Raji (cell line): ENCODE measurements at regions not wholly inside any gene's neighbourhood (a gene's known extent, or its start where the extent isn't known, plus 50 kb on each side); places are given as distances from the start of the nearest gene placed in this dataset.

Experiments used
- POLR2A ChIP-seq: IDR thresholded peaks from 2 replicates; pipeline ENCODE4 v1.6.1; 2011; ENCODE audit warnings: low read depth, low read length, control low read depth; ENCODE audit not compliant: insufficient read depth

DNA sequence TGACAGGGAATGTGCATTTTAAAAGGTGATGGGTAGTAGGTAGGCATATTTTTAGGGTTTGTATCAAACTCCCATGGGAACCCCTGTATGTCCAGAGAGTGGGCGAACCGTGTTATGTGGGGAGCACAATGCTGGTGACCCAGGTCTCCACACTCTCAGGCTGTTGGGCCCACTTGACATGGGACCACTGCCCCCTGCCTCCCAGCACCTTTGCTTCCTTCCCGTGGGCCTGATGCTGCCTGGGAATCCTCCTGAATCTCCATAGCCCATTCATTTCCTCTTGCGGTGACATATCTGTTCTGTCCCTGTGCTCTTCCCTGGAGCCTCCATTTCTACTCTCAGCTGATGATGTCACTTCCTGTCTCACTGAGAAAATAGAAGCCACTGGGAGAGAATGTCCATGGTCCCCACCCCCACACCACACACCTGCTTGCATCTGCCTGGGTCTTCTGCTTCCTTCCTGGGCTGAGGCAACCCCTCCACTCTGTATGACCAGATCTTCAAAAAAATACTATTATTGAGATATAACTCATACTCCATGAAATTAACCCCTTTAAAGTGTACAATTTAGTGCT, 55.8 kb upstream of the THY1 start:
- TF ChIP-seq POLR2A: no peak

DNA sequence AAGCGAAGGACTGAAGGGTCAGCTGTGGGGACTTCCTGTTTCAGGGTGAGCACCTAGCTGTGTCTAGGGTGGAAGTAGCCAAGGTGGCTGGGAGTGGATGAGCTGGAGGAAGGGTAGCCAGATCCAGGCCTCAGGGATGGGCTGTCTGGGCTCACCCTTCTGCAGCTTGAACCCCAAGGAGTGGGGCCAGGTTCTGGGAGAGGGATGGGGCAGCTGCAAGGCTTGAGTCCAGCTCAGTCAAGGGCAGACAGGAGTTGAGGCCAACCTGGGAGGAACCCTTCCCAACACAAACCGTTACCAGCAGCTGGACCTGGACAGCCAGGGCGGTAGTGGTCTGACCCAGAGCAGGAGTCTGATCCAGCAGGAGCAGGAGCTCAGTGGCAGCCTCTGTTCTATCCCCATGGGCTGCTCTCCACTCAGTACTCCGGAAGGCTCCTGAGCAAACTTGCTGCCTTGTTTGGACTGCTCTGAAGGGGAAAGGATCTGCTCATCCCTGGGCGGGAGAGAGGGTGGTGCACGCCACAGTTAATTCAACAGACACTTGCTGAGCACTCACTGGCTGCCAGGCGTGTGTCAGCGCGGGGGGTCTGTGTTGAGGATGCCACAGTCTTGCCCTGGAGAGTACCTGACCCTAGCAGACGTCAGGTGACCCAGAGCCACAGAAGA, 53.8 kb upstream of the THY1 start:
- no peak for TF ChIP-seq POLR2A

GRCh38 chr11:119476038-119476437, 53.1 kb upstream of the THY1 start:
- TF ChIP-seq POLR2A: no peak

GRCh38 chr11:119474682-119475596, 52.0 kb upstream of the THY1 start:
- TF ChIP-seq POLR2A: no peak

DNA sequence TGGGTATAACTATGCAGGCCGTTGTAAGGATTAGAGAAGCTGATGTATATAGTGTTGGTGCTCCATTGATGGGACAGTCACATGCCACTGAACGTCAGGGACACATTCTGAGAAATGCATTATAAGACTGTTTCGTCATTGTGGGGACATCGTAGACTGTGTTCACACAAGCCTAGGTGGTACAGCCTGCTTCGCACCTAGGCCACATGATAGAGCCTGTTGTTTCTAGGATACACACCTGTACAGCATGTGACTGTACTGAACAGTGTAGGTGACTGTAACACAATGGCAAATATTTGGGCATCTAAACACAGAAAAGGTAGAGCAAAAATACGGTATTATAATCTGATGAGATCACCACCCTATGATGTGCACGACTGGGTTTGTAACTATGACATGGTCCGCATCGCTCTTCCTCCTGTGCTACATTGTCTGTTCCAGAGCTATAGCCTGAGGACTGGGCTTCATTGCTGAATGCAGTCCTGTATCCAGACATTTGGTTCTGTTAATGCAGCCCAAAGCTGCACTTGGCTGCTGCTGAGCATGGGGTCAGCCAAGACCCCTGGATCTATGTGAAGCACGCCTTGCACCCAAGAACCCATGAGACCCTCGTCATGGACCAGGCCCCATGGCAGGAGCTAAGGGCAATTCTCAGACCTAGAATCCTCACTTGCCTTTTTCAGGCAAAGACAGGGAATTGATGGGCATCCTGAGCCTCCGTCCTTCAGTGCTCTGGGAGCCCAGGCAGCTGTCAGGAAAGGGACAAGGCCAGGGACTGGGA, 51.1 kb upstream of the THY1 start:
- no peak for TF ChIP-seq POLR2A

DNA sequence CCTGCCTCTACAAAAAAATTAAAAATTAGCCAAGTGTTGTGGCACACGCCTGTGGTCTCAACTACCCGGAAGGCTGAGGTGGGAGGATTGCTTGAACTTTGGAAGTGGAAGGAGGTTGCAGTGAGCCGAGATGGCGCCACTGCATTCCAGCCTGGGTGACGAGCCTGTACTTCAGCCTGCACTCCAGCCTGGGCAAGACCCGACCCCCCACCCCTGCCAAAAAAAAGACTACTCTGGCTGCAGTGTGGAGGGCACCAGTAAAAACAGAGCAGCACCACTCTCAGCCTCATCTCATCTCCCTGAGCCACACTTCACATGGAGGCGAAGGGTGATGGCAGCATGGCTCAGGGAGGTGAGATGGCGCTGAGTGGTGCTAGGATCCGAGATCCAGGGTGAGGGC, 50.3 kb upstream of the THY1 start:
- TF ChIP-seq POLR2A: no peak

DNA sequence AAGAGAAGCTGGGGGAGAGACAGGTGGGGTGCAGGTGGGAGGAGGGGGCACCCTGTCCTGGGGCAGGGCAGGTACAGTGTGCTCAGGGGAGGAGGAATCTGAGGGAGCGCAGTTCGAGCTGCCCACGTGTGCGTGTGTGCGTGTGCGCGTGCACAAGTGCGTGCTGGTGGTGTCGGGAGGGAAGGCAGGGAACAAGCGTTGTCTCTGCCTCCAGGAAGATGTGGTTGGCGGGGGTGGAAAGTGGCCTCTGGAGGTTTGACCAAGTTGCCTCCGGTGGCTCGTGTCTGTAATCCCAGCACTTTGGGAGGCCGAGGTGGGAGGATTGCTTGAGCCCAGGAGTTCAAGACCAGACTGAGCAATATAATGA, 49.9 kb upstream of the THY1 start:
- TF ChIP-seq POLR2A: no peak
